CD4-positive, alpha-beta T cell treated with Interferon alpha-2 for 1 hour (primary cell): ENCODE measurements at regions not wholly inside any gene's neighbourhood (a gene's known extent, or its start where the extent isn't known, plus 50 kb on each side); places are given as distances from the start of the nearest gene placed in this dataset.
"Not testable (repeated sequence)": the region's sequence is repeated elsewhere in the genome, so short reads cannot be mapped to it uniquely, and the experiment has no call there.

Experiments
- DNase-seq, 2 donors: peaks; one replicate each; pipeline ENCODE4 v3.0.0-alpha.2; 2020 to 2022

DNA sequence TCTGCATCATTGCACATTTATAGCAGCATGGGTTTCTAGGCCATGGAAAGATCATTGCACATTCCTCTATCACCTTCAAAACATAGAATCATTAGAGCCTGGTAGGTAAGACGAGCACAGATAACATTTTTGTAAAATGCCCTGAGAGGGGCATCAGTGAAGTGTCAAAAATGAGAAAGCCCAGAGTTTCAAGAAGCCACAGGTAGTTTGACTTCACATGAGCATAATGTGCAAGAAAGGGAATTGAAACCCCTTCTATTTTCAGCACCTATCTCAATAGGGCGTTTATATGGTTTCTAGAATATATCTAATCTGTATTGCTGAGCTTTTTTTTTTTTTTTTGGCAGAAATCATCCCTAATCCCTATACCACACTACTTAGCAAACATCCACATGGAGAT lies 2441.7 kb downstream of the ARAP2 start:
- no peak for DNase-seq

DNA sequence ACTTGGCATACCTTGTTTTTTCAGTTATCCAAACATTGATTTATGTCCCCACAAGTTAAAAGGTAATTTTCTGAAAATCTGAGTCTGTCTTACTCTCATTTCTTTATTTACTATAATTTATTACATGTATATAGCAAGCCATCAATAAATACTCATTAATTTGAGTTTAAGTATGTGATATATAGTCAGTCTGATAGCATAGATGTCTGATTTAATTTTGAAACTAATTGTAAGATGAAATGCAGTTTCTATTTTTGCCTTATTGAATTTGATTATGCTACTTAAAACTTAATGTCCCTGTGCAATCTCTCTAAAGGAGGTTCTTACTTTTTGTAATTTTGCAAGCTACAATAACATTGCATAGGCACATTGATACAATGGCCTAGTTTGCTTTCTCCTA lies 2418.6 kb downstream of the ARAP2 start:
- no peak for DNase-seq

DNA sequence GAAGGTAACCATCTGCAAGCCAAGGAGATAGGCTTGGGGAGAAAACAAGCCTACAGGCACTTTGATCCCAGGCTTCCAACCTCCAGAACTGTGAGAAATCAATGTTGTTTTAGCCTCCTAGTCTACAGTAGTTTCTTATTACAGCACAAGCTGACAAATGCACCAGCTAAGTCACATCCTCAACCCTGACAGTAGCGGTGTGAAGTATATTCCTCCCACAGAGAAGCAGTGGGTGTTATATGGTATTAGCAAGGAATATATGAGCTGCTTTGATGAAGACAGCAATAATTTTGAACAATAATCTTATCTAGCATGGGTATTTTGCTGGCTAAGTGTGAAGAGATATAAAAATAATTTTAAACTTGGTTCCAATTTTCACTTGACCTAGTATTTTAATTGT lies 2415.0 kb downstream of the ARAP2 start:
- DNase-seq: not testable (repeated sequence)

DNA sequence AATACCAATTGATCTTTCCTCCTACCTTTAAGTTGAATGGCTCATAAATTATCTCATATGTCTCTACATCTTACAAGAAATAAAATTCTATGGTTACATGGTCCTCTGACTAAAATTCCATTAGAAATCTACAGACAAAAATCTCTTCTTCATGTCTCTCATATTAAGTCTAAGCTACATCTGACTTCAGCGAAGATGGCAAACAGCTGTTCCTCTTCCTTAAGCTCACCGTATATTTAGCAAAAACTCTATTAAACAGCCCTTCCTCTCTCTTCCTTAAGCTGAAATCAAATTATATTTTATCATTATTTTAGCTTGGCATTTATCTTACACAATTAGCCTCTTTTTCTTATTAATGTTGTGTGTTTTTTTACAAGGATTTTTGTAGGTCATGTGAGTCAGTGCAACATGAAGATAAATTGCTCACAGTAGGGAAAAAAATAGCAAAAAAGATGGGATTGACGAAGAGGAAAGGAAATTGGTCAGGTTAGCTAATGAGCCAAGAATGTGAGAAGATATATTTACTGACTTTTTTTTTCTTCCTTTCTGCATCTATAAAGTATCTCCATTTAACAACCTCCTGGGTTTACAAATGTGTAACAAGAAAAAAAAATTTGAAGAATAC lies 2412.8 kb downstream of the ARAP2 start:
- DNase-seq: no peak

DNA sequence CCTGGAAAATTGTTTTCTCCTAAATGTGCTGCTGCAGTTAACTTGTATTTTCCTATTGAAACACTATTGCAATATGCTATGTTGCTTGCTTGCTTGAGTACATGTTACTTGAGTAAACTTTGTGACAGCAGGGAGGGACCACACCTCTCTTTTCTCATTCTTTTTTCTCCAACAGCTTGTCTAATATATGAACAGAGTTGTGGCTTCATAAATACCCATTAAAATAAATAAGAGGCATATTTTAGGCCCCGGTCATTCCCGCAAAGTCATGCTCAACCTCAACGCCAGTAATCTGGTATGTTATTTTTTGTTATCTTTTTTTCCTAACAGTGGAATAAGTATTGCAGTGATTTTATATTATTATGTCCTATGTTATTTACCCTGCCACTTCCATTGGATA lies 2408.6 kb downstream of the ARAP2 start:
- not testable (repeated sequence) for DNase-seq

DNA sequence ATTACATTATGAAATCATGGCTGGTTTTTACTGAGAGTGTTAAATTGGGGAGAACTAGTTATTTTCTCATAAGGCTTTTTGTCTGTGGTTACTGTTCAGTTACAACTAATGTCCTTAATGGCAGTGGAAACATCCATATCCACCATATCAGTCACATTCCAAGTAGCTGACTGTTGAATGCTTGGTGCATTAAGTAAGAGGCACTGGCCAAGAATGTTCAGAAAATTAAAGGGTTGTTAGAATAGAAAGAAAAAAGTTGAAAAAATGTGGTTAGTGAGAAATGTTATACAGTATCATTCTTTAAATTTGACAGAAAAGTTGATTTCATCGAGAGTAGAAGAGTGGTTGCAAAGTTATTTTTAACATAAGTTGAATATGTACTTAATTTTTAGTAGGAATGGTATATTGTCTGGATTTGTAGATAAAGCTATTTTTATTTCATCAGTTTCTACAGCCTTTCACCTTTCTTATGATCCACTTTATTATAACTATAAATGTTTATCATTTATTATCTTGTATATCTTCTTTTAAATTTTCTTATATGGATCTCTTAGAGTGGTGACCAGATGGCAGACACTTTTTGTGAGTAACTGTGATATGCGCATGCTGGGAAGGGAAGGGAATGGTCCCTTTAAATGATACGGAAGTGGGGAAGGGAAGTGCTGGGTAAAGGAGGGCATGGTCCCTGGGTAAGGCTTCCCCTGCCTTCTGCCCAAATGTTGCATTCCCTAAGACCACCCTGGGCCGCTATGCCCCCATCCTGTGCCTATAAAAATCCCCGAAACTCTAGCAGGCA lies 2407.1 kb downstream of the ARAP2 start:
- DNase-seq: no peak

DNA sequence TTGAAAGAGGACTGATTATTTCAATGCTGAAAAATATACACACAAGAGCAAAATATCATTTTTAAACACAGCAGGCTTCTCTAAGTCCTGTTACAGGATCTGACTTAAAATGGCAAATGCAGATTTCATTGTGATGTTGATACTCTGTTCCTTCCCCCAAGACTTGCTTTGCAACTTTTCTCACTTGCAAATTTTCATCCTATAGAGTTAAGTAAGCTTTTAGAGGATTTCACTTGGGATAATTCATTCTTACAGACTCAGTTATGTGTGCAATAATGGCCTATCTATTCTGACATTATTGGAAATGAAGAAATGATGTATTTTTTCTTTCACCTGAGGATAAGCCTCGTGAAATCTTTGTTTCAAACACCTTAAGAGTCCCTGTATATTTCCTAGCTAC lies 2403.2 kb downstream of the ARAP2 start:
- no peak for DNase-seq

DNA sequence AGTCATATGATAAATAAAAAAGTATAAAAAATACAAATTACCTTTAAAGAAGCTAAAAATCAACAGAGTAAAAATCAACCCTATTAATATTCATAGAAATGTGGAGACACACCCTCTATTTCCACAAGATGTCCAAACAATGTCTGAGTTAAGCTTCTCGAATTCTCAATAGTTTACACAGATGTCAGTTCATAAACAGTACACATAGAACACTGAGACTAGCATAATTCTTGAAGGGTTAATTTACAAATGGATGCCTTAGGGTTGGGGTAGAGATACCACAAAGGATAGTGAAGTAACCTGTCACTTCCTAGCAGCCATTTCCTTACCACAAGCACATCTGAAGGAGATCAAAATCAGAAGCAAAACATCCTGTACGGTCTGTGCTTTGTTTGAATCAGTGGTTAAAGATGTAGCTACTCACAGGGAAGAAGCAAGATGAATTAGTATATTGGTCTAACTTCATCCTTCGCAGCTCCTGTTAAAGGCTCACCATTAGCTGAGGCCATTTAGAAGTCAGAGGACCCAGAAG lies 2393.9 kb downstream of the ARAP2 start:
- DNase-seq: no peak

DNA sequence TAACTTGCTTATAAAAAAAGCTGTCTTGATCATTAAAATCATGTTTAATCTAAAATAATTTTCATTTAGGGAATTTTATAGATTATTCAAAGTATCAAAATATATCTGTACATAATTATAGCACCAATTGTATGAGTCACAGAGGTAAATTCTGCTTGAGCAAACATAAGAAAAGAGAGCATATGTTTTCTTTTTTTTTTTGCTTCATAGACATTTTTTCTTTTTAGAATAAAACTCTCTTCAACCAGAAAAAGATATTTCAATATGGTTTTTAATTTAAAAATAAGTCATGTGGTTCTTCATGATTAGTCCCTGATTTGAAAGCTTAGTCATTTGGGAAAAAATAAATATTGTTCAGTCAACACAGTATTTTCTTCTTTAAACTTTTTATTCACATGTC lies 2390.6 kb downstream of the ARAP2 start:
- DNase-seq: not testable (repeated sequence)

DNA sequence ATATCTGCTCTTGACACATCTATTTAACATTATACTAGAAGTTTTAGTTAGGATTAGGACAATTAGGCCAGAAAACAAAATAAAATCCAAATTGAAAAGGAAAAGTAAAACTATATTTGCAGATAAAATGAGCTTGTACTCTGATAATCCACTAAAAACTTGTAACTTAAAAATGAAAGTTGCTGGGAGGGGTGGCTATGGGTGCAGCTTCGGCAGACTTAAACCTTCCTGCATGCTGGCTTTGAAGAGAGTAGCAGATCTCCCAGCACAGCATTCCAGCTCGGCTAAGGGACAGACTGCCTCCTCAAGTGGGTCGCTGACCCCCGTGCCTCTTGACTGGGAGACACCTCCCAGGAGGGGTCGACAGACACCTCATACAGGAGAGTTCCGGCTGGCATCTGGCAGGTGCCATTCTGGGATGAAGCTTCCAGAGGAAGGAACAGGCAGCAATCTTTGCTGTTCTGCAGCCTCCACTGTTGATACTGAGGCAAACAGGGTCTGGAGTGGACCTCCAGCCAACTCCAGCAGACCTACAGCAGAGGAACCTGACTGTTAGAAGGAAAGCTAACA lies 2379.9 kb downstream of the ARAP2 start:
- DNase-seq: no peak

DNA sequence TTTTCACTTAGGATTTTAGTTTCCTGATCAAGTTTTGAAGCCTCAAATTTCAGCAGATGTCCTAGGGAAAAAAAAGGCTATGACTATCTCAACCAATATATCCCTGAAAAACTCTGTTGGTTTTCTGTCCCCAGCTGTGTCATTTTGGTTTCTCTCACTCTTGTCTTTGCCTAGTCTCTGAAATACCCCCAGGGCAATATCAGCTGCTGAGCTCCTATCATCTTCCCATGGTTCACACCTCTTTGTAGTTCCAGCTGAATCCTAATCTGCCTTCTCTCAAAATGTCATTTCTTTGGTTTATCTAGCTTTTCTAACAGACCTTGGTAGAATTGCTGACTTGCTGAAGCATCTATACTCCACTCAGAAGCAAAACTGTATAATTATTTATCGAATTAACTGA lies 2370.5 kb downstream of the ARAP2 start:
- no peak for DNase-seq

DNA sequence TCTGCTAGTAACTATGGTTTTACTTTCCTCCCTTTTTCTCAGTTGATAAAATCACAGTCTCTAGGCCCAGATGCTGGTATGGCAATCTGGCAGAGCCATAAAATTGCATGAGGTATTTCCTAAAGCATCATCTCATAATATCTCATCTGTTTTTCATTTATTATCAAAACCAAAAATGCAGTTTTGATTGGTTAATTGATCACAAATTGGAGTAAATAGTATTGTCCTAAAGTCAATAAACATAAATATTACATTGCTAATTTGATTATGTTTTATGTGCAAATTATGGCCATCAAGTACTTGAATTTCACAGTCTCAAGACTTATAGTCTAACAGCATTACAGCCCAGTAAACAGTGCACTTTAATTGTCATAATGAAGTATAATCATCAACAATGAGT lies 2365.6 kb downstream of the ARAP2 start:
- DNase-seq: no peak

DNA sequence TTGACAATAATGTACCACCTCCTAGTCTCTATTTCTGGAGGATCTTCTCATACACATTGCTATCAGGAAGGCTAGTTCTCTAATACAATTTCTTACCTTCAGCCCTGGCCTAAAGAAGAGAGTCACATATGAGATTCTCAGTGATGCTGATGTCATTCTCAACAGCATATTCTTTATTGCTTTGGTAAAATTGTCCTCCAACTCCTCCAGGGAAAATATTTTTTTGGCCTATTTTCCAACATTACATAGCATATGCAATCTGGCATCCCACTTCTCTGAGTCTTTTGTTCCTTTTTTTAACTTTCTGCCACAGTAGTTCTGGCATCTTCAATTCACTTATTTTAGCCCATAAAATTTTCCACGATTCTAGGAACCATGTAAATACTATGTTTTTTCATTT lies 2363.1 kb downstream of the ARAP2 start:
- no peak for DNase-seq

DNA sequence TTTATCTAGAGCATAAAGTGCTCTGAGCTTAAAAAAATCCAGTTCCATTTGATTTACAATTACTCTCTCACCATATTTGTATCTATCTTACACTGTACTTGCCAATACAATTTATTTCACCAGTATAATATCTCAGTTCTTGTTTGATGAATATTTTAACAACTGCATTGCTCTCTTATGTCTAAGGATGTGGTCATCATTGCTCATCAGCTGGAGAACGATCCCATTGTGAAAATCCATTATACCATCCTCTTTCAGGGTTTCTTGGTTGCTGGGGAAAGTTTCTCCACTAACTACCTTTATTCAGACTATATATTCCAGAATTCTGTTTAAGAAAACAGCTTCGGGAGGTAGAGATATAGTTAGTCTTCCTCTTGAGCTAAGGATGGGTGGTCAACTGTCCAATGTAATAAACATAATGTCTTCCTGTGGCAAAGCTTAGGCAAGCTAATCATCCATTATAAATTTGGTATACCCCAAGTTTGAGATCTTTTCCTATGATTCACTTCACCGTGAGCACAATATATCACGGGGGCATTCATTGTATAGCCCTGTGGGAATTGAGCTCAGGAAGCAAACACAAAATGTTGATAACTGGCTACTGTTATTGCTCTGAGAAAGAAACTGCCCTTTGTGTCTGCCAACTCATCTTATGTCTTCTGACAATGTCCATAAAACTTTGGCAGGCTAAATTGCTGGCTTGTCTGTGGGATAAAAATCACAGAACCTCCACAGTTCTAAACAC lies 2361.9 kb downstream of the ARAP2 start:
- DNase-seq: no peak

DNA sequence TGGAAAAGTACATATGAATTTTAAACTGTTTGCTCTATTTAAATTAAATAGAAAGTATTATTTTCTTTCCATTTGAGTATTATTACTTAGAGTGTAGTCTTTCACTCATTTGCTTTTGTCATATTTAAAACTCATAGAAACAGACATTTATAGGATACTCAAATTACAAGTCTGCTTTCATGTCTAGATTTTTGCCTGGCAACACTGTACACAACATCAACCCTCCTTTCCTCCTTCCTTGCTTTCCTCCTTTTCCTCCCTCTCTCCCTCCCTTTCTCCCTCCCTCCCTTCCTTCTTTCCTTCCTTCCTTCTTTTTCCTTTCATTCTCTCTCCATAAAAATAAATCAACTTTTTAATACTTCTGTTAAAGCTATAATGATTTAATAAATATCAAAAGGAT lies 2361.2 kb downstream of the ARAP2 start:
- no peak for DNase-seq

DNA sequence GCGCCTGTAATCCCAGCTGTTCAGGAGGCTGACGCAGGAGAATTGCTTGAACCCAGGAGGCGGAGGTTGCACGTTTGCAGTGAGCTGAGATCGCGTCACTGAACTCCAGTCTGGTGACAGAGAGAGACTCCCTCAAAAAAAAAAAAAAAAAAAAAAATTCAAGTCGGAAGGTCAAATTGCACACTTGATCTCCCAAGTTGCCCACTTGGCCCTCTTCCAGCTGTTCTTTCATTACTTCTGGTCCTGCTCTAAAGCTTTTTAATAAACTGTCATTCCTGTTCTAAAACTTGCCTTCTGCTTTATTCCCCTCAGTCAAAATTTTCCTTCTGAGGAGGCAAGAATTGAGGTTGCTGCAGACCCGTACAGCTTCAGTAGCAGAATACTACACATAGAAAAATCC lies 2358.0 kb downstream of the ARAP2 start:
- DNase-seq: no peak

DNA sequence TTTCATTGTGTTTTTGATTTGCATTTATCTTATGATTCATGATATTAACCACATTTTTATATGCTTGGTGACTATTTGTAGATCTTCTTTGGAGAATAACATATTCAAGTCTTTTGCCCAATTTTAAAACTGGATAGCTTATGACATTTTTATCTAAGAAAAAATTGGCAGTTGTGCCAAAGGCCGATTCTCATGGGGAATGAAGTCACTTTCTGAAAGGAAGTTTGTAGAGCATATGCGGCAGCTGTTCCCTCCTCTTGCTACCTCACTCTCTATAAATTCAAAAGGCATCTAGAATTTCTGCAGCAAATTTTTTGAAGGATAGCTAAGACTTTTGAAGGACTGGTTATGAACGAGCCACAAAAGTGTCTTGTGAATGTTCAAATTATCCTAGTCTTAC lies 2353.5 kb downstream of the ARAP2 start:
- no peak for DNase-seq

DNA sequence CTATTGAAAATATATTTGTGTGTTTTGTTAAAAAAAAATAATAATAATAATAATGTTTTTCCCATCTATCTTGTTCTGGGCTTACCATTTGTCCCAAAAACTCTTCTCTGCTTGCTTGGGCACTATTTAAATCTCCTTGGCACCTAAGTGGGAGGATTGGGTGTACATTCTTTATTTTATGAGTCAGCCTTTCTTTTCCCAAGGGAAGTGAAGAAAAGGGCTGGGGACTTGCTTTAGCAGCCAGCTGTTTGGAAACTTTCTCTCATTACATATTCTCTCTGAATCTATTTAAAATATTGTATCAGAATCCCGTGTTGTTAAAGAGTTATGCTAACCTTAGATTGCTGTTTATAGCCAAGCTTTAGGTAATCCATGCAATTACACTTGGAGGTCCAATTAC lies 2332.4 kb downstream of the ARAP2 start:
- DNase-seq: no peak

DNA sequence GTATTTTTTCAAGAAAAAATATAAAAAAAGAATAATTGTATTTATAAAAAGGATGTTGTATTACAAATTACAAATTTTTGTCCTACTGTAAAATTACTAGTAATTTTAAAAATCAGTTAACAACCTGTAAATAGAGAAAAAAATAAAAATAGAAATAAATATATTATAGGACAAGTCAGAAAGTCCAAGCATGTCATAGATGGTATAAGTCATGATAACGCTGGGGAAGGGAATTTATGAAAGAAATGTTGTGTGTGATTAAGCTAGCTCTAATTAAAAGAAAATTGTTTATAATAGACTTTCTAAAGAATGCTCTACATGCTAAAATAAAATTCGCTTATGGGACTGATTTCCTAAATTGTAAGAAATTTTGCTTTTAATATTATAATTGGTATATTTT lies 2329.9 kb downstream of the ARAP2 start:
- DNase-seq: no peak

DNA sequence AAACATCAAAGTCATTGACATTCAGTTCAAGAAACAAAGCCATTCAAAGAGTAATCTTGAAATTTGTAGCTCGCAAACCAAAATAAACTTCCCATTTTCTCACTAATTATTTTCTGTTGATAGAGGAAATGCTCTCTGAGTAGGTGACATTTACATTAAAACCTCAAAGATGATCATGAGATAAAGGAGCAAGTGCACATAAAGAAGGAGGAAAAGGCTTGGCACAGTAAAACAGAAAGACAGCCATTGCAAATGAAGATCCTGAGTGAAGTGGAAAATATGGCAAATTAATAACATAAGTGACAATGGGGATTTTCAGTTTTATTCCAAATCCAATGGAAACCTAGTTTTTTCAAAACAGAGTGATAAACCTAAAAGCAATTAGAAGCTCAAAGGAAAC lies 2320.8 kb downstream of the ARAP2 start:
- no peak for DNase-seq

DNA sequence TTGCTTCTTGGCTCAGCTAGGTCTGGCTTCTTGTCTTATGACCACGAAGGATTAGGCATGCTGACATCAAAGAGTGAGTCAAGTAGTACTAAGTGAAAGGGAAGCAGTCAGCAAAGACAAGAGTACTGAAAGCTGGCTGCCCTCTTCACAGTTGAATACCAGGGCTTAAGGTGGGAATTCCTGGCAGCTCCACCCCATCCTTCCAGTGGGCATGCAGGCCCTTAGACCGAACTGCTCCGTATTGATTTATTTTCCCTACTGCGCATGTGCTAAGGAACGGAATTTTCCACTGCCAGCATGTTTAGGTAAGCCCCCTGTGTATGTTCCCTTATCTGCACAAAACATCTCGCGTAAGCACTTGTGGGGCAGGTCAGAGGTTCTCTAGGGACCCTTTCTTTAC lies 2320.1 kb downstream of the ARAP2 start:
- DNase-seq: no peak

DNA sequence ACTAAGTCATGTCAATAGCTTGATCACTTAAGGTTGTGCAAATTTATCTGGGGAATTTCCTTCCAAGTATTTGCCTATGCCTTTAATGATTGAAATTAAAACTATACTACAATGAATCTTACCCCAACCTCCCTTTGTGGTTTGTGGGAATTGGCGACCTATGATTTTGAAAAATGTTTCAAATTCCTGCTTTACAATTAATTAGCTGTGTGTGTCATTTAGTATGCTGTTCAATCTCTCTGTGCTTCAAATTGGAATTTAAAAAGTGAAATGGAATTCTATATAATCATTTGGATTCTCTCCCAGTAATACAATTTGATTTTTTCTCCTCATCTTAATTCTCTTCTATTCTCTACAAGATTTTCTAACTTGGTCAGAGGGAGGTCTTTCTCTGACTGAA lies 2319.5 kb downstream of the ARAP2 start:
- no peak for DNase-seq

DNA sequence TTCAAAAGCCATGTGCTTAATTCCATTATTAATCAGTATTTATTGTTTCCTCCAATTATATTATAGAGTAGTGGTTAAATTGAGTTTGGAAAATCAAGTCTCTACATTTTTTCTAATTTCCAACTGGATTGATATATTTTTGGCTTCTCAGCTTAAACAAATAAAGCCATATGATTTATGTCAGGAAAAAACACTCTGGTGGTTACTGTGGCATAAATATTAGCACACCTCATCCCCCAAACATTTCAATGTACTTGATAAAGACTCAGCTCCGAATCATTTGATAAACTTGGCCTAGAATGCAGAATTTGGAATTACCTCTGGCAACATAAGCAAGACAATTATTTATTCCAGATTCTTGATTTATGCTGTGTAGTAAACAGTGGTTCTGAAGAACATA lies 2313.8 kb downstream of the ARAP2 start:
- no peak for DNase-seq

DNA sequence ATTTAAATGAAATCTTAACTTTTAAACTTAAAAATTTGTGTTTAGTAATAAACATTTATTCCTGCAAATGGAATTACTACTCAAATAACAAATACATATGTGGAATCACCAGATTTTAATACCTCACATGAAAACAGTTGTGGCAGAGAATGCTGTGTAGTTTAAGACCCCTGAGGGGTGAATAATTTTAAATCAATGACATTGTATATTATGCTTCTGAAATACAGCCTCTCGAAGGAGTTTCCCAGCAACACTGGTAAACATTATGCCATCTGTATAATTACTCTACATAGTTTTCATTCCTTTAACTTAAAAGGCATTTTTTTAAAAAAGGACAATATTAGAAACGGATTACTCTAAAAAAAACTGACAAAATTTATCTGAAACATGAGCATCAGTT lies 2313.3 kb downstream of the ARAP2 start:
- DNase-seq: no peak
